ENCODE measurements at regions not wholly inside any gene's neighbourhood (a gene's known extent, or its start where the extent isn't known, plus 50 kb on each side); places are given as distances from the start of the nearest gene placed in this dataset.

DNA sequence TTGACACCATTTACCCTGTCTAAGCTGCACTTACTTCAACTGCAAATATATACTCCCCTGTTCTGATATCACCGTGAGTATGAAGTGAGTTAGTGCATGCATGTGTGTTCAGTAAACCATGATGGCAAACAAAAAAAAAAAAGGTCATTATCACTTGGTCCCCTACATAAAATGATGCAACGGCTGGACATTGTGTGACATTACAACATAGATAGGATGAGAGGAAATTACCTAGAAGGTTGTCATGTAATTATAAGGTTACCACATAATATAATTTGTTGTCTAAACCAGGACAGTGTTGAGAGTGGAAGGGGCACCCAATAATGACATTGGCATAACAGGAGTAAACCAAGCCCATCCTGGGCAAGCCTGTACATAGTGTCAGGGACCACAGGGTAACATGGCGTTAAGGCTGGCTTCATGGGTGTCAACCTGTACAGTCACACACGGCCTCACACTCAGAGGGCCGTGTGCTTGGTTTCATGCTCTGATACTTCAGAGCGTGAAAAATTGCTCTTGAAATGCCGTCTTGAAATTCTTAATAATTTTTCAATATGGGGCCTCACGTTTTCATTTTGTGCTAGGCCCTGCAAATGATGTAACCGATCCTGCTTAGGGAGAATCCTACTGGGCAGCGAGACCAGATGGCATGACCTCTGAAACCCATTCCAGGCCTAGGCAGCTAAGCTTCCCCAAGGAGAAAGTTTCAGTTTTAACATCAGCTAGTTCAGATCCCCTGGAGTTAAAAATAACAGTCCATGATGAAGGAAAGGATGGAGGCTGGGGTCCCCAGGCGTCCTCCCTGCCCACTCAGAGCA, 106.1 kb downstream of the AXIN2 start:
- no peak for TF ChIP-seq EZH2 (IDR thresholded peaks at IDR 0.05; ENCODE audit: low read length, missing control alignments)
- TF ChIP-seq, protein P1, sequence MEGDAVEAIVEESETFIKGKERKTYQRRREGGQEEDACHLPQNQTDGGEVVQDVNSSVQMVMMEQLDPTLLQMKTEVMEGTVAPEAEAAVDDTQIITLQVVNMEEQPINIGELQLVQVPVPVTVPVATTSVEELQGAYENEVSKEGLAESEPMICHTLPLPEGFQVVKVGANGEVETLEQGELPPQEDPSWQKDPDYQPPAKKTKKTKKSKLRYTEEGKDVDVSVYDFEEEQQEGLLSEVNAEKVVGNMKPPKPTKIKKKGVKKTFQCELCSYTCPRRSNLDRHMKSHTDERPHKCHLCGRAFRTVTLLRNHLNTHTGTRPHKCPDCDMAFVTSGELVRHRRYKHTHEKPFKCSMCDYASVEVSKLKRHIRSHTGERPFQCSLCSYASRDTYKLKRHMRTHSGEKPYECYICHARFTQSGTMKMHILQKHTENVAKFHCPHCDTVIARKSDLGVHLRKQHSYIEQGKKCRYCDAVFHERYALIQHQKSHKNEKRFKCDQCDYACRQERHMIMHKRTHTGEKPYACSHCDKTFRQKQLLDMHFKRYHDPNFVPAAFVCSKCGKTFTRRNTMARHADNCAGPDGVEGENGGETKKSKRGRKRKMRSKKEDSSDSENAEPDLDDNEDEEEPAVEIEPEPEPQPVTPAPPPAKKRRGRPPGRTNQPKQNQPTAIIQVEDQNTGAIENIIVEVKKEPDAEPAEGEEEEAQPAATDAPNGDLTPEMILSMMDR (conservative IDR thresholded peaks at IDR 0.05 in 1 of 2, IDR thresholded peaks at IDR 0.05 in 1 of 2; ENCODE audit: low read depth in 1 of 2, low read length in 2 of 2): no peak
- no peak overlapping the region for H3K9ac ChIP-seq (ENCODE audit: insufficient read depth, low read length)
- no peaks in the 10 kb centered on the region for H3K27me3 ChIP-seq (ENCODE audit: control insufficient read depth, insufficient read depth, low read length)
- no peaks in the 10 kb centered on the region for H3K36me3 ChIP-seq (ENCODE audit: control insufficient read depth, insufficient read depth, low read length)
- H3K27ac ChIP-seq (ENCODE audit: insufficient read depth, low read length): no peak overlapping the region
- no peak for DNase-seq (ENCODE audit: low read depth in 2 of 2)
- no peak overlapping the region for H3K4me2 ChIP-seq (ENCODE audit: extremely low read depth, insufficient read depth, low read length)
- no peak overlapping the region for H3K4me3 ChIP-seq (replicated peaks in 1 of 4; ENCODE audit: control extremely low read depth in 1 of 4, insufficient read depth in 1 of 4, low read depth in 3 of 4, low read length in 4 of 4)
- H3K9me3 ChIP-seq (ENCODE audit: control insufficient read depth, insufficient read depth, low read depth, low read length): no peaks in the 10 kb centered on the region
- no peaks in the 10 kb centered on the region for H3K79me2 ChIP-seq (ENCODE audit: control insufficient read depth, insufficient read depth, low read length)
- no peak overlapping the region for H2AFZ ChIP-seq (ENCODE audit: low read length)
- H4K20me1 ChIP-seq (ENCODE audit: control insufficient read depth, extremely low read depth, insufficient read depth, low read length): no peaks in the 10 kb centered on the region
- H3K4me1 ChIP-seq (ENCODE audit: control insufficient read depth, extremely low read depth, insufficient read depth, low read length): no peaks in the 10 kb centered on the region

DNA sequence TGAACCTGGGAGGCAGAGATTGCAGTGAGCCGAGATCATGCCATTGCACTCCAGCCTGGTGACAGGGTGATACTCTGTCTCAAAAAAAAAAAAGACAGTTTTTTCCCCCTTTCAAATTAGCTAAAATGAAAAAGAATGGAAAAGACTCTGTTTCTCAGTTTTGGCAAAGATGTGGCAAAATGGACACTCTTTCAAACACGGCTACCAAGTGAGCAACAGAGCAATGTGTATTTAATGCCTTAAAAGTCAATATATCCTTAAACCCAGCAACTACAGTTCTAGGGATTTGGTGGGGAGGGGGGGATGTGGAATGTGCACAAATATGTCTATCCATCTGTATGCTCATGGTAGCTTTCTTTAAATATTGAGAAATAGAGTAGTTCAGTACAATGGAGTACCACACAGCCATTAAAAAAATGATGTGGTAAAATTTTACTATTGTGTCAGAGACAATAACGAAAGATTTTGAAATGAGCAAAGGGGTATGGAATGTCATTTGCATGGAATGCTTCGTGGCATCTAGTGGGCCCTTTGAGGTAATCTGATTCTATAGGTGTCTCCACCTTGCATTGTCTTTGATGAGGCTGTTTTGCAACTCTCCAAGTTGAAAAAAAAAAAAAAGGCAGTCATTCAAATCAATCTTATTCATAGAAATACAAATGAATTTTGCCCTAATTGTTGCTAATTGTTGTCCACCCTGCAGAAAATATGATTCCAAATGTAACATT, 108.1 kb downstream of the AXIN2 start:
- no peaks in the 10 kb centered on the region for H3K9me3 ChIP-seq (ENCODE audit: control insufficient read depth, insufficient read depth, low read depth, low read length)
- no peak overlapping the region for H3K9ac ChIP-seq (ENCODE audit: insufficient read depth, low read length)
- no peak overlapping the region for H3K4me2 ChIP-seq (ENCODE audit: extremely low read depth, insufficient read depth, low read length)
- H3K27me3 ChIP-seq (ENCODE audit: control insufficient read depth, insufficient read depth, low read length): no peaks in the 10 kb centered on the region
- TF ChIP-seq, protein P1 (conservative IDR thresholded peaks at IDR 0.05 in 1 of 2, IDR thresholded peaks at IDR 0.05 in 1 of 2; ENCODE audit: low read depth in 1 of 2, low read length in 2 of 2): no peak
- TF ChIP-seq EZH2 (IDR thresholded peaks at IDR 0.05; ENCODE audit: low read length, missing control alignments): no peak
- no peaks in the 10 kb centered on the region for H3K36me3 ChIP-seq (ENCODE audit: control insufficient read depth, insufficient read depth, low read length)
- no peaks in the 10 kb centered on the region for H3K79me2 ChIP-seq (ENCODE audit: control insufficient read depth, insufficient read depth, low read length)
- no peak overlapping the region for H3K27ac ChIP-seq (ENCODE audit: insufficient read depth, low read length)
- DNase-seq (ENCODE audit: low read depth in 2 of 2): no peak
- no peak overlapping the region for H2AFZ ChIP-seq (ENCODE audit: low read length)
- no peak overlapping the region for H3K4me3 ChIP-seq (replicated peaks in 1 of 4; ENCODE audit: control extremely low read depth in 1 of 4, insufficient read depth in 1 of 4, low read depth in 3 of 4, low read length in 4 of 4)
- no peaks in the 10 kb centered on the region for H3K4me1 ChIP-seq (ENCODE audit: control insufficient read depth, extremely low read depth, insufficient read depth, low read length)
- no peaks in the 10 kb centered on the region for H4K20me1 ChIP-seq (ENCODE audit: control insufficient read depth, extremely low read depth, insufficient read depth, low read length)

DNA sequence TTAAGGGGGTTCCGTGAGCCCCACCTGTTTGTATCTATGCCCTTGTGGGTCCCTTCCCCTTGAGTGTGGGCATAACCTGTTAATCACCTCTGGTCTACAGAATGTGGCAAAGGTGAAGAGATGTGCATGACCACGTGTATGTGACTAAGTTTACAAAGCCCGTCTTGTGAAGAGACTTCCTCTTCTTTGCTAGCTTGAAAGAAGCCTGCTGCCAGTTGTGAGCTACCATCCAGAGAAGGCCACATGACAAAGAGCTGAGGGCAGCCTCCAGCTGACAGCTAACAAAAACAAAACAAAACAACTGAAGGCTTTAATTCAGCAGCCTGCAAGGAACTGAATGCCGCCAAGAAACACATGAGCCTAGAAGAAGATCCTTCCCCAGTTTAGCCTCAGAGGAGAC, 112.0 kb downstream of the AXIN2 start:
- Histone ChIP-seq H3K9me3 (ENCODE audit: control insufficient read depth, insufficient read depth, low read depth, low read length) (no peaks in the 10 kb centered on the region), H3K9ac (ENCODE audit: insufficient read depth, low read length) (no peak overlapping the region), H3K79me2 (ENCODE audit: control insufficient read depth, insufficient read depth, low read length) (no peaks in the 10 kb centered on the region), H3K4me1 (ENCODE audit: control insufficient read depth, extremely low read depth, insufficient read depth, low read length) (no peaks in the 10 kb centered on the region), H3K27ac (ENCODE audit: insufficient read depth, low read length) (no peak overlapping the region), H3K4me2 (ENCODE audit: extremely low read depth, insufficient read depth, low read length) (no peak overlapping the region), H3K27me3 (ENCODE audit: control insufficient read depth, insufficient read depth, low read length) (peaks cover 5% of the 10 kb centered on the region), H3K4me3 (replicated peaks in 1 of 4; ENCODE audit: control extremely low read depth in 1 of 4, insufficient read depth in 1 of 4, low read depth in 3 of 4, low read length in 4 of 4) (no peak overlapping the region), H2AFZ (ENCODE audit: low read length) (no peak overlapping the region), H3K36me3 (ENCODE audit: control insufficient read depth, insufficient read depth, low read length) (no peaks in the 10 kb centered on the region), H4K20me1 (ENCODE audit: control insufficient read depth, extremely low read depth, insufficient read depth, low read length) (no peaks in the 10 kb centered on the region)
- no peak for DNase-seq (ENCODE audit: low read depth in 2 of 2)
- TF ChIP-seq, protein P1 (conservative IDR thresholded peaks at IDR 0.05 in 1 of 2, IDR thresholded peaks at IDR 0.05 in 1 of 2; ENCODE audit: low read depth in 1 of 2, low read length in 2 of 2): no peak
- TF ChIP-seq EZH2 (IDR thresholded peaks at IDR 0.05; ENCODE audit: low read length, missing control alignments): no peak

All from fibroblast of lung (primary cell).